ENCODE measurements at regions not wholly inside any gene's neighbourhood (a gene's known extent, or its start where the extent isn't known, plus 50 kb on each side); places are given as distances from the start of the nearest gene placed in this dataset.
"Not testable (repeated sequence)": the region's sequence is repeated elsewhere in the genome, so short reads cannot be mapped to it uniquely, and the experiment has no call there.

DNA sequence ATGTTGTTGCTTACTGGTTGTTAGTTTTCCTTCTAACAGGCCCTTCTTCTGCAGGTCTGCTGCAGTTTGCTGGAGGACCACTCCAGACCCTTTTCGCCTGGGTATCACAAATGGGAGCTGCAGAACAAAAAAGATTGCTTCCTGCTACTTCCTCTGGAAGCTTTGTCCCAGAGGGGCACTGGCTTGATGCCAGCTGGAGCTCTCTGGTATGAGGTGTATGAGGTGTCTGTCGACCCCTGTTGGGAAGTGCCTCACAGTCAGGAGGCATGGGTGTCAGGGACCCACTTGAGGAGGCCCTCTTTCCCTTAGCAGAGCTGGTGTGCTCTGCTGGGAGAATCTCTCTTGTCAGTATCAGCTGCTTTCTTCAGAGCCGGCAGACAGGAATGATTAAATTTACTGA, 127.4 kb upstream of the EDA2R start:
- H3K27me3 ChIP-seq = no peaks in the 10 kb centered on the region
- H3K4me3 ChIP-seq = no peak overlapping the region
- no CpG with 5 or more reads among the region's 3 CpGs for WGBS, 2 donors (ENCODE audit: low coverage in 1 of 2)
- TF ChIP-seq CTCF (IDR thresholded peaks at IDR 0.05) (no peak), EP300 (IDR thresholded peaks at IDR 0.05) (no peak), POLR2A (IDR thresholded peaks at IDR 0.05) (no peak), POLR2AphosphoS5 (IDR thresholded peaks at IDR 0.05) (no peak)
- no peaks in the 10 kb centered on the region for H3K36me3 ChIP-seq
- no peaks in the 10 kb centered on the region for H3K9me3 ChIP-seq
- H3K4me1 ChIP-seq = no peaks in the 10 kb centered on the region
- no peak overlapping the region for H3K27ac ChIP-seq
- ATAC-seq = no peak

GRCh38 chrX:66760651-66761050, 121.8 kb upstream of the EDA2R start:
- Histone ChIP-seq H3K27me3 (no peaks in the 10 kb centered on the region), H3K4me3 (no peak overlapping the region), H3K27ac (no peak overlapping the region), H3K9me3 (no peaks in the 10 kb centered on the region), H3K36me3 (no peaks in the 10 kb centered on the region), H3K4me1 (no peaks in the 10 kb centered on the region)
- ATAC-seq = no peak
- TF ChIP-seq POLR2AphosphoS5 (IDR thresholded peaks at IDR 0.05) (no peak), EP300 (IDR thresholded peaks at IDR 0.05) (no peak), CTCF (IDR thresholded peaks at IDR 0.05) (no peak), POLR2A (IDR thresholded peaks at IDR 0.05) (no peak)
- WGBS, 2 donors (ENCODE audit: low coverage in 1 of 2) = 40% methylated on average over 1 of the region's 1 CpG; no CpG with 5 or more reads in 1 of the 2 donors

DNA sequence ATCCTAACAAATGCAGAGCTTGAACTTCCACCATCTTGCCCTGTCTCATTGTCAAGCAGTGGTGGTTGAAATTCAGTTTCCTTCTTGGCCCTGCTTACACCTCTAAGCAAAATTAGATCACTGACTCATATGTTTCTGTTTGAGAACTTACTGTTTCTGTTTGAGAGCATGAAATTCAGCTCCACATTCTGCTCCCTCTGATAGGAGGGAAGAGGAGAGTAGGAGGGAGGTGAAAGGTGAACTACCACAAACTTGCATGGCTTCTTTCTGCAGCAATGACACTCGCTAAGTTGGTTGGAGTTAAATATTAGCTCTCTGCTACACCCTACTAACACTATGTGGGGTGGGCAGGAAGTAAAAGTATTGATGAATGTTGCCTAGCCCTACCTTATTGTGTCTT, 117.8 kb upstream of the EDA2R start:
- Histone ChIP-seq H3K27me3 (no peaks in the 10 kb centered on the region), H3K36me3 (no peaks in the 10 kb centered on the region), H3K4me1 (no peaks in the 10 kb centered on the region), H3K27ac (no peak overlapping the region), H3K9me3 (no peaks in the 10 kb centered on the region), H3K4me3 (no peak overlapping the region)
- TF ChIP-seq POLR2A (IDR thresholded peaks at IDR 0.05) (no peak), EP300 (IDR thresholded peaks at IDR 0.05) (no peak), POLR2AphosphoS5 (IDR thresholded peaks at IDR 0.05) (no peak), CTCF (IDR thresholded peaks at IDR 0.05) (no peak)
- 17% methylated on average over 1 of the region's 1 CpG; no CpG with 5 or more reads in 1 of the 2 donors for WGBS, 2 donors (ENCODE audit: low coverage in 1 of 2)
- no peak for ATAC-seq

DNA sequence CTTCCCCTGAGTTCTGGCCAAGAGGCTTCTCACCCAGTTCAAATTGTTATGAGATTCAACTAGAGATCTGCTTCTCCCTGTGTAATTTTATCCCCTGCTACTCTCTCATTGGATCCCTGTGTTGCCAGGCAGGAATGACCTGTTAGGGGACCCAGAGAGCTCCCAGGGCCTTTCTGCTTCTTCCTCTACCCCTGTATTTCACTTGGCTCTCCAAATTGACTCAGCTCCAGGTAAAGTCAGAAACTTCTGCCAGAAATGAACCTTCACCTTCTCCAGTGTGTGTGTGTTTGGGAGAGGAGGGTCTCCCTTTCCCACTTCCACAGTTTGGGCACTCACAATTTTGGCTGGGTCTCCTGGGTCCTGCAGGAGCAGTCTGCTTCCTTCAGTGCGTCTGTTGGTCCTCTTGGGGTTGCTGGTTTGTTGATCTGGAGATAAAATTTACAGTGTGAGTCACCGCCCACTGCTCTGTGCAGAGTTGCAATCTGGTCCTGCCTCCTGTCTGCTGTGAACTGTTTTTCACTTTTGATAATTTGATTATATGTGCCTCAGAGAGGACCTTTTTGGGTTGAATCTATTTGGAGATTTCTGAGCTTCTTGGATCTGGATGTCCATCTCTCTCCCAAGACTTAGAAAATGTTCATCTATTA, 112.4 kb upstream of the EDA2R start:
- H3K4me1 ChIP-seq = no peaks in the 10 kb centered on the region
- no peaks in the 10 kb centered on the region for H3K36me3 ChIP-seq
- no peak overlapping the region for H3K4me3 ChIP-seq
- H3K27ac ChIP-seq = no peak overlapping the region
- 56% methylated on average over 2 of the region's 2 CpGs; no CpG with 5 or more reads in 1 of the 2 donors for WGBS, 2 donors (ENCODE audit: low coverage in 1 of 2)
- no peaks in the 10 kb centered on the region for H3K27me3 ChIP-seq
- no peak for ATAC-seq
- TF ChIP-seq CTCF (IDR thresholded peaks at IDR 0.05) (no peak), EP300 (IDR thresholded peaks at IDR 0.05) (no peak), POLR2A (IDR thresholded peaks at IDR 0.05) (no peak), POLR2AphosphoS5 (IDR thresholded peaks at IDR 0.05) (no peak)
- no peaks in the 10 kb centered on the region for H3K9me3 ChIP-seq

DNA sequence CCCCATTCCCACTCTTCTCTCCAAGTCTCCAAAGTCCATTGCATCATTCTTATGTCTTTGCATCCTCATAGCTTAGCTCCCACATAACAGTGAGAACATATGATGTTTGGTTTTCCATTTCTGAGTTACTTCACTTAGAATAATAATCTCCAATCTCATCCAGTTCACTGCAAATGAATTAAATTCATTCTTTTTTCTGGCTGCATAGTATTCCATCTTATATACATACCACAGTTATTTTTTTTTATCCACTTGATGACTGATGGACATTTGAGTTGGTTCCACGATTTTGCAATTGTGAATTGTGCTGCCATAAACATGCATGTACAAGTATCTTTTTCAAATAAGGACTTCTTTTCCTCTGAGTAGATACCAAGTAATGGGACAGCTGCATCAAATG, 105.6 kb upstream of the EDA2R start:
- H3K4me1 ChIP-seq, H3K27ac ChIP-seq, H3K4me3 ChIP-seq, ATAC-seq, H3K9me3 ChIP-seq, H3K27me3 ChIP-seq, H3K36me3 ChIP-seq: not testable (repeated sequence)
- WGBS, 2 donors (ENCODE audit: low coverage in 1 of 2) = 55 to 100% methylated on average over 1 of the region's 1 CpG
